AG04449 (cell line): ENCODE measurements at regions not wholly inside any gene's neighbourhood (a gene's known extent, or its start where the extent isn't known, plus 50 kb on each side); places are given as distances from the start of the nearest gene placed in this dataset.

Source experiments
- CTCF ChIA-PET: fragments of 350-600 bp; formaldehyde crosslinking; extraction: SDS; loops from one replicate; lab custom pipeline; 2021; ENCODE audit warnings: antibody characterized with exemption; lab: Yijun Ruan, JAX
- POLR2A ChIA-PET: fragments of 400-600, 350-600 bp; formaldehyde crosslinking; extraction: SDS; loops from one replicate; lab custom pipeline; 2020; ENCODE audit warnings: antibody characterized with exemption, inconsistent platforms; lab: Yijun Ruan, JAX
- DNase-seq: peaks from one replicate; pipeline ENCODE4 v3.0.0-alpha.2; 2010; ENCODE audit warnings: low read depth, low spot score
- H3K4me3 ChIP-seq: 2 replicates; pipeline ENCODE4 v1.5.1; 2011; ENCODE audit warnings: low read depth, mild to moderate bottlenecking, control low read depth, low read length
- TF ChIP-seq, protein P1 (sequence below): IDR thresholded peaks from one replicate; pipeline ENCODE4 v1.5.1; 2011; ENCODE audit warnings: mild to moderate bottlenecking, moderate library complexity, low read length, control low read depth, inconsistent platforms; ENCODE audit not compliant: insufficient read depth; ENCODE audit errors: missing control alignments

DNA sequence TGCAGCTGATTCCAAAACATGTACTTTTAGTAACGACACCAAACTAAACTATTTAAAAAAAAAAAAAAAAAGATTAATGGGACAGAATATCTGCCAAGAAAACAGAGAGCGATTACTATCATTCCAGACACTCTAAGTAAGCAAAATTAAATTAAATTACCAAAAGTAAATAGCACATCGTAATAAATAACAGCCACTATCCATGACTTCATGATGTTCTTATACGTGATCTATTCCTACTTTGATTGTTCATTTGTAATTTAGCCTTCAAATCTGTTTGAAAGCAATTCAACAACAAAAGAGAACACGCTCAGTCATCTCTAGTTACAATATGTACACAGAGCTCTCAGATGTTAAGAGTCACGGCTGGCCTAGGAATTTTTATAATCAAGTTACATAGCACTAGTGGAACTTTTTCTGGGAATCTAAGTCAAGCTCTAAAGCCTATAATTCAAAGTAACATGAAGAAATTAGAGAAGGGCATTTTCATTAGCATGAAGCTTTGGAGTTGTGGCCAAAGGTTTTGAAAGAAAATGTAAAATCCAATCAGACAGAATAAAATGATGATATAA is 241.7 kb upstream of the NEBL start:
- POLR2A ChIA-PET: no interaction called here
- H3K4me3 ChIP-seq: no peak overlapping the region
- CTCF ChIA-PET: no interaction called here
- DNase-seq: no peak
- TF ChIP-seq, protein P1, sequence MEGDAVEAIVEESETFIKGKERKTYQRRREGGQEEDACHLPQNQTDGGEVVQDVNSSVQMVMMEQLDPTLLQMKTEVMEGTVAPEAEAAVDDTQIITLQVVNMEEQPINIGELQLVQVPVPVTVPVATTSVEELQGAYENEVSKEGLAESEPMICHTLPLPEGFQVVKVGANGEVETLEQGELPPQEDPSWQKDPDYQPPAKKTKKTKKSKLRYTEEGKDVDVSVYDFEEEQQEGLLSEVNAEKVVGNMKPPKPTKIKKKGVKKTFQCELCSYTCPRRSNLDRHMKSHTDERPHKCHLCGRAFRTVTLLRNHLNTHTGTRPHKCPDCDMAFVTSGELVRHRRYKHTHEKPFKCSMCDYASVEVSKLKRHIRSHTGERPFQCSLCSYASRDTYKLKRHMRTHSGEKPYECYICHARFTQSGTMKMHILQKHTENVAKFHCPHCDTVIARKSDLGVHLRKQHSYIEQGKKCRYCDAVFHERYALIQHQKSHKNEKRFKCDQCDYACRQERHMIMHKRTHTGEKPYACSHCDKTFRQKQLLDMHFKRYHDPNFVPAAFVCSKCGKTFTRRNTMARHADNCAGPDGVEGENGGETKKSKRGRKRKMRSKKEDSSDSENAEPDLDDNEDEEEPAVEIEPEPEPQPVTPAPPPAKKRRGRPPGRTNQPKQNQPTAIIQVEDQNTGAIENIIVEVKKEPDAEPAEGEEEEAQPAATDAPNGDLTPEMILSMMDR: no peak

DNA sequence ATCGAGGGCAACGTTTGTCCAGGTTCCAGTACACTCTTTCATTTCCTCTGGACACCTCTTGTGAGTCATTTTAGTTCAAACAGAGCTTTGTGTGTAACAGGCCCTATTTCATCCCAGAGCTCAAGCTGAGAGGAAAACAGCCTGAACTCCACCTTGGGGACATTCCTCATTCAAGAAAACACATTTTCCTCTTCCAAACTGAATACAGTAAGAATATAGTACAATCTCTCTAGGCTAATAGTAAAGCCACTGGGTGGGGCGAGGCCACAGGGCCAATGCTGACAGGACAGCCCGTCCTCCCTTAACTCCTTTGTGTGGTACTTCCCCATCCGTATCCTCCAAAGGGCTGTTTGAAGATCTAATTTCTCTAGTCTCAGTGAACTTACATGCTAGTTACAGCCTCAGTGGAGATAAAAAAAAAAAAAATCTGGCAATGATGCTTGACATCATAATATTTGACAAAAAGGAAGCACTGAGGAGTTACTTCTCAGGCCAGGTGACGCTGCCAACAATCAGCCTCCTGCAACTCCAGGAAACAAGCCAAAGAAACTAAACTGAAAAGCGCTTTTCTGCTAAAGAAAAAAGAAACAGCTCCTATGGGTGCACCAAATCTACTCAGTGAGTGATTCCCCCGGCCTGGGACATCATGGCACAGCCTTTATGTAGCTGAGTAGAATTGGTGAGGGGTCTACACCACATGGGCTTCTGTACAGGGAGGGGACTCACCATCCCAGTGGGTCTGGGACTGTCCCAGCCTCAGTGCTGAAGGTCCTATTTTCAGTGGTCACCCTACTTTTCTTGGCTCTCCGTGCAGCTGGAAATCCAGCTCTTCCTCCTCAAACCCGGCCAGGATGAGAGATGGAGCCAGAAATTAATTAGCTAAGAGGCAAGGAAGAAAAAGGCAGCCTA is 238.2 kb upstream of the NEBL start:
- CTCF ChIA-PET: no interaction called here
- TF ChIP-seq, protein P1: no peak
- POLR2A ChIA-PET: no interaction called here
- H3K4me3 ChIP-seq: no peak overlapping the region
- no peak for DNase-seq

DNA sequence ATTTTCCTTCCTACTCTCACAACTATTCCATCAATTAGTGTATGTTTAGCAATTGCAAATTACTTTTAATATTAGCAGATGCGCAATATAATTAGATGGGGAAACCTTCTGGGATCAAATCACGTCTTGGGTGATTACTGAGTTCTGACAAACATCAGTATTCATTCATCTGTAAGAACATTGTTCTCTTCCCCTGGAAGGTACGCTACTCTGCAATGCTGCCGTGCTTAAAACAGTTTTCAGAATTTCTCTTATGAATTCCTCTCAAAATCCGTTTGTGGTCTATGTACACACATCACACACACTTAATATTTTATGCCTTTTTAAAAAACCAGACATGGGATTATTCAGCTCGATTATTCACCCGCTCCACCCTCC is 237.5 kb upstream of the NEBL start:
- no peak for DNase-seq
- ChIA-PET POLR2A (no interaction called here), CTCF (no interaction called here)
- no peak overlapping the region for H3K4me3 ChIP-seq
- TF ChIP-seq, protein P1: no peak

DNA sequence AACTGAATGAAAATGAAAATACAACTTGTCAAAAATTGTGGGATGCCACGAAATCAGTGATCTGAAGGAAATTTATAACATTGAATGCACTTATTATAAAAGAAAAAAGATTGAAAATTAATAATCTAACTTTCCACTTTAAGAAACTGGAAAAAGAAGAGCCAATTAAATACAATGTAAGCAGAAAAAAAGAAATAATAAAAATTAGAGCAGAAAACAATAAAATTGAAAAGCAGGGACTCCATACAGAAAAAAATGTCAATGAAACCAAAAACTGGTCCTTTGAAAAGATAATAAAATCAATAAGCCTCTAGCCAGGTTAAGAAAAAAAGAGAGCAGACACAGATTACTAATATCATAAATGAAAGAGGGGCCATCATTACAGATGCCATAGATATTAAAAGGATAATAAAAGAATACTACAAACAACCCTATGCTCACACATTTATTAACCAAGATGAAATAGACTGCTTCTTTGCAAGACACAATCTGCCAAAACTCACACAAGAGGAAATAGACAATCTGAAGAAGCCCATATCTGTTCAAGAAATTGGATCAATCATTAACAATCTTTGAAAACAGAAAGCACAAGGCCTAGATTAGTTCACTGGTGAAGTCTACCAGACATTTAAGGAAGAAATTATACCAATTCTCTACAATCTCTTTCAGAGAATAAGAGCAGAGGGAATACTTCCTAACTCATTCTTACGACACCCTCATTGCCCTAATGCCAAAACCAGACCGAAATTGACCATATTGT is 233.8 kb upstream of the NEBL start:
- no peak overlapping the region for H3K4me3 ChIP-seq
- TF ChIP-seq, protein P1: no peak
- no peak for DNase-seq
- ChIA-PET CTCF (no interaction called here), POLR2A (no interaction called here)

DNA sequence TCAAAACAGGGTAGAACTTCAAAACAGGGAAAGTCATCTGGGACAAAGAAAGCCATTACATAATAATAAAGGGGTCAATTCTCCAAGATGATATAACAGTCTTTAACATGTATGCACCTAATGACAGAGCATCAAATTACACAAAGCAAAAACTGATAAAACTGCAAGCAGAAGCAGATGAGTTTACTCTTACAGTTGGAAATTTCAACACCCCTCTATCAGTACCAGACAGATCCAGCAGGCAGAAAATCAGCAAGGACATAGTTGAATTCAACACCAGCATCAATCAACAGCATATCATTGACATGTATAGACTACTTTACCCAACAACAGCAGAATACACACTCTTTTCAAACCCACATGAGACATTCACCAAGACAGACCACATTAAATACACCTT is 233.0 kb upstream of the NEBL start:
- DNase-seq: no peak
- TF ChIP-seq, protein P1: no peak
- ChIA-PET POLR2A (no interaction called here), CTCF (no interaction called here)
- H3K4me3 ChIP-seq: no peak overlapping the region

DNA sequence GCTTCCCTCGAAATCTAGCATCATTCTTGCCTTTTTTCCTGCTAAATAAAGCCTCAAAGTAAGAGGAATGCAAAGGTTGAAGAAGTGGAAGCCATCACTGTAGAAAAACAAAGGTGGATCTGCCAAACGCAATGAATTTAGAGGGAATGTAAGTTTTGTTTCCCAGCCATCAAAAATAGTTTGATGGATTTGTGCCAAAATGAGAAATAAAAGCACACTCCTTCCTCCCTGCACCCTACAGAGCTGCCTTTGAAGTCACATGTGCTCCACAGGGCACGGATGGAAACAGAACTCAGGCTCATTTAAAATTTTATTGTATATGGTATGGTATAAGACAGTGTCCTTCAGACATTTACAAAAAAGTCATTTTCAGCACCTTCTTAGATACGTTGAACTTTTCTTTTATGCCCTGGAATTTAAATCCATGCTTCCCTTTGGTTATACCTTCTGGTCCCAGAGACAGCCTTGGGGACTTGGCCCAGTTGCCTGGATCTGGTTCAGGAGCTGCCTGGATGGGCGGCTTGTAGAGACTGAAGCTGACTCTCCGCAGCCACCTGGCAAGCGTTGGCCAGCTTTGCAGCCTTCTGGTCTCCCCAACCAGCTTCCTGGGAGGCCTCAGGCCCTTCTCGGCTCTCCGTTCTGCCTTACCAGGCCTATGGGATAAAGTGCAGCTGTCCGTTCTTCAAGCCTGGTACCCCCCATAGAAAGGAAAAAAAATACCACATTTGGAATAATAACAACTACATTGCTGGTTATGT is 228.5 kb upstream of the NEBL start:
- CTCF ChIA-PET: no interaction called here
- H3K4me3 ChIP-seq: no peak overlapping the region
- POLR2A ChIA-PET: no interaction called here
- no peak for DNase-seq
- TF ChIP-seq, protein P1: no peak
